Spinal cord (tissue), 9 donors: ENCODE measurements at regions not wholly inside any gene's neighbourhood (a gene's known extent, or its start where the extent isn't known, plus 50 kb on each side); places are given as distances from the start of the nearest gene placed in this dataset.
"Not testable (repeated sequence)": the region's sequence is repeated elsewhere in the genome, so short reads cannot be mapped to it uniquely, and the experiment has no call there.

Experiments
- DNase-seq, 6 donors: peaks; one replicate each; pipeline versions ENCODE4 v3.0.0 to v3.0.0-alpha.2; 2013 to 2015; ENCODE audit warnings: low spot score in 6 of 6, low read depth in 4 of 6
- H3K27ac ChIP-seq: one replicate; pipeline ENCODE4 v1.5.1; 2013; ENCODE audit warnings: low read depth, low read length, control low read depth
- H3K27me3 ChIP-seq: one replicate; pipeline ENCODE4 v1.6.1; 2013; ENCODE audit warnings: low read length; ENCODE audit not compliant: control insufficient read depth, insufficient read depth
- H3K36me3 ChIP-seq: one replicate; pipeline ENCODE4 v1.6.1; 2013; ENCODE audit warnings: low read length; ENCODE audit not compliant: control insufficient read depth, insufficient read depth
- H3K4me1 ChIP-seq: one replicate; pipeline ENCODE4 v1.6.1; 2013; ENCODE audit warnings: low read length; ENCODE audit not compliant: control insufficient read depth, insufficient read depth
- H3K4me3 ChIP-seq: one replicate; pipeline ENCODE4 v1.5.1; 2013; ENCODE audit warnings: low read depth, low read length, control low read depth
- H3K9me3 ChIP-seq: one replicate; pipeline ENCODE4 v1.6.1; 2013; ENCODE audit warnings: low read length; ENCODE audit not compliant: control insufficient read depth, insufficient read depth
- WGBS: methylation state at CpG from one replicate; pipeline ENCODE4 v1.1.5; 2013; ENCODE audit warnings: missing lambda C conversion rate; ENCODE audit not compliant: insufficient coverage; 5-methylcytosine and 5-hydroxymethylcytosine counted together
- donor health status: healthy.

DNA sequence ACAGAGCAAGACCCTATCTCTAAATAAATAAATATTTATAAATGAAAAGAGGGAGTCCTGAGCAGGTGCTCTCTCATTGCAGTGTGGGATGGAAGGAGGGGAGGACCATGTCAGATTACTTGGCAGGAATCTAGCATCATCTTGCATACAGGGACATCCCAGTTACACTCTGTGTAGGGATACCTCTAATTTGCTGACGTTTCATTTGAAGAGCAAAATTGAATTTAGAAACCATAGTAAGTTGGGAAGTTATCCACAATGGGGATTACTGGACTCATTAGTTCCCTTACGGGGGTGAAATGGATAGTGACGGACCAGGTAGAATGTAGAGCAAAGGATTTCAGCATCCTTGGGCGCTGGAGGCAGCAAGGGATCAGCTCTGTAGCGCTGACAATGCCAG, 52.1 kb downstream of the ARHGEF18 start:
- 100% methylated on average over 5 of the region's 5 CpGs for WGBS

DNA sequence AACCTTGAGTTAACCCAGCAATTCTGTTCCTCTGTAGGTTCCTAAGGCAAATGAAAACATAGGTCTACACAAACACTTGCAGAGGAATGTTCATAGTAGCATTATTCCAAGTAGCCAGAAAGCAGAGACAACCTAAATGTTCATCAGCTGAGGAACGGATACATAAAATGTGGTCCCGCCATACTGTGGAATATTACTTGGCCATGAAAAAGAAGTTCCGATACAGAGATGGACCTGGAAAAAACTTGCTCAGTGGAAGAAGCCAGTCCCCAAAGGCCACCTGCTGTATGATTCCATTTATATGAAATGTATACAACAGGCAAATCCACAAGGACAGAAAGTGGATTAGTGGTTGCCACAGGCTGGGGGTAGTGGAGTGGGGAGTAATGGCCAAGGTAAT, 53.0 kb downstream of the ARHGEF18 start:
- no peak overlapping the region for H3K4me3 ChIP-seq
- peaks cover 8% of the 10 kb centered on the region for H3K4me1 ChIP-seq
- no peak overlapping the region for H3K27ac ChIP-seq
- no peak for DNase-seq
- no peaks in the 10 kb centered on the region for H3K27me3 ChIP-seq
- H3K9me3 ChIP-seq, result no peaks in the 10 kb centered on the region
- H3K36me3 ChIP-seq, result peaks cover 11% of the 10 kb centered on the region
- WGBS, result 97% methylated on average over 3 of the region's 3 CpGs

More for the DNA sequence above, 52.1 kb downstream of the ARHGEF18 start:
- H3K9me3 ChIP-seq, result no peaks in the 10 kb centered on the region
- H3K36me3 ChIP-seq, result peaks cover 11% of the 10 kb centered on the region
- H3K4me1 ChIP-seq, result peaks cover 16% of the 10 kb centered on the region
- no peak overlapping the region for H3K4me3 ChIP-seq
- H3K27me3 ChIP-seq, result no peaks in the 10 kb centered on the region
- H3K27ac ChIP-seq, result no peak overlapping the region
- no peak for DNase-seq

DNA sequence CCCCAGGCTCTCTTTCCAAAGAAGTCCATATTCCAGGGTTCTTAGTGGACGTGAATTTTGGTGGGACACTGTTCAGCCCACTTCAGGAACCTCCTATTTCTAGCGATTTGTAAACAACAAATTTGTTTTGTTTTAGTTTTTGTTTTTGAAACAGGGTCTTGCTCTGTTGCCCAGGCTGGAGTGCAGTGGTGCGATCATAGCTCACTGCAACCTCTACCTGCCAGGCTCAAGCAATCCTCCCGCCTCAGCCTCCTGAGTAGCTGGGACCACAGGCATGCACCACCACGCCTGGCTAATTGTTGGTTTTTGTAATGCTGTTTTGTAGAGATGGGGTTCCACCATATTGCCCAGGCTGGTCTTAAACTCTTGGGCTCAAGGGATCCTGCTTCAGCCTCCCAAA, 56.7 kb downstream of the ARHGEF18 start:
- not testable (repeated sequence) for H3K4me1 ChIP-seq
- 100% methylated on average over 1 of the region's 5 CpGs for WGBS

DNA sequence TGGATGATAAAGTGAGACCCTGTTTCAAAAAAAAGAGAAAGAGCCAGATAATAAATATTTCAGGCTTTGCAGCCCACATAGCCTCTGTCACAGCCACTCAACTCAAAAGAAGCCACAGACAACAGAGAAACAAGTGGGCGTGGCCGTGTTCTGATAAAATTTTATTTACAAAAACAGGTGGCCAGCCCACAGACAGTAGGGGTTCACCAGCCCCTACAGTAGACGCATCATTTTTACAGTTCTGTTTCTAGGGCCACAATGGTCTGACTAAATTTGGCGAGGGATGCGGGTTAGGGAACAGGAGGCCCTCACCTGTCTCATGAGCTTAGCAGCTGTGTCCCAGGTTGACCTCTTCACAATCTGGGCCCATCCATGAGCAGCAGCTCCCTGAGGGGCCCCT, 59.5 kb downstream of the ARHGEF18 start:
- peaks cover 22% of the 10 kb centered on the region for H3K36me3 ChIP-seq
- no peaks in the 10 kb centered on the region for H3K9me3 ChIP-seq
- H3K27ac ChIP-seq, result no peak overlapping the region
- H3K4me1 ChIP-seq, result no peaks in the 10 kb centered on the region
- no peaks in the 10 kb centered on the region for H3K27me3 ChIP-seq
- no peak for DNase-seq
- 99% methylated on average over 5 of the region's 5 CpGs for WGBS
- H3K4me3 ChIP-seq, result no peak overlapping the region

More for the DNA sequence above, 56.7 kb downstream of the ARHGEF18 start:
- H3K27me3 ChIP-seq, H3K27ac ChIP-seq, DNase-seq, H3K4me3 ChIP-seq, H3K9me3 ChIP-seq: not testable (repeated sequence)
- peaks cover 12% of the 10 kb centered on the region for H3K36me3 ChIP-seq

DNA sequence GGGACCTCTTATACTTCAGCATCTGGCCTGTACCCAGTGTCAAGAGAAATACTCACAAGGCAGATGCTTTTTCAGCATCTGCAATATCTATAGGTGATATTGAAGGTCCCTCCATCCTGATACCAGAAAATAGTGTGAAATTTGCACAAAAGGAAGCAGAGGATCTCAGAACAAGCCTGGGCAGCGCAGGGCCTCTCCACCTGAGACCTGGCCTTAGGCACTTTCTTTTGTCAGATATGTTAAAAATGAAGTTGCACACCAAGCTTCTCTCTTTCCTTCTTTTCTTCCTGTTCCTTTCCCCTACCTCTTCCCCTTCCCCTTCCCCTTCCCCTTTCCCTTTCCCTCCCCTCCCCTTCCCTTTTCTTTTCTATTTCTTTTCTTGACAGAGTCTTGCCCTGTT, 62.2 kb downstream of the ARHGEF18 start:
- H3K27ac ChIP-seq, result no peak overlapping the region
- no peaks in the 10 kb centered on the region for H3K9me3 ChIP-seq
- peaks cover 19% of the 10 kb centered on the region for H3K36me3 ChIP-seq
- no peak for DNase-seq
- H3K4me3 ChIP-seq, result no peak overlapping the region
- H3K4me1 ChIP-seq, result no peaks in the 10 kb centered on the region
- no peaks in the 10 kb centered on the region for H3K27me3 ChIP-seq
- no CpG with 5 or more reads among the region's 1 CpG for WGBS

DNA sequence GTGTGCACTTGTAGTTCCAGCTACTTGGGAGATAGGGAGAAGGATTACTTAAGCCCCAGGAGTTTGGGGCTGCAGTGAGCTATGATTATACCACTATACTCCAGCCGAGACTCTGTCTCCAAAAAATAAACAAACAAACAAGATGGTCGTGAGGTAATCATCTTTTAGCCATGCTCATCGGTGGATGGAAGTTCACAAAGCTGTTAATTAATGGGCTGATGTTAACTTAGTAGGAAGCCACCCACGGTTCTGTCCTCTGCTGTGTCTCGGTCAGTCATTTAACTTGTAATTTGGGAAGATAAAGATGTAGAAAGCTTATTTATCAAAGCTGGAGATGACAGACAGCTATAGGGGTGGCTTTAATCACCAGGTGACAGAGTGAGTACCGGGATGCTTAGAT, 64.9 kb downstream of the ARHGEF18 start:
- no peak overlapping the region for H3K27ac ChIP-seq

DNA sequence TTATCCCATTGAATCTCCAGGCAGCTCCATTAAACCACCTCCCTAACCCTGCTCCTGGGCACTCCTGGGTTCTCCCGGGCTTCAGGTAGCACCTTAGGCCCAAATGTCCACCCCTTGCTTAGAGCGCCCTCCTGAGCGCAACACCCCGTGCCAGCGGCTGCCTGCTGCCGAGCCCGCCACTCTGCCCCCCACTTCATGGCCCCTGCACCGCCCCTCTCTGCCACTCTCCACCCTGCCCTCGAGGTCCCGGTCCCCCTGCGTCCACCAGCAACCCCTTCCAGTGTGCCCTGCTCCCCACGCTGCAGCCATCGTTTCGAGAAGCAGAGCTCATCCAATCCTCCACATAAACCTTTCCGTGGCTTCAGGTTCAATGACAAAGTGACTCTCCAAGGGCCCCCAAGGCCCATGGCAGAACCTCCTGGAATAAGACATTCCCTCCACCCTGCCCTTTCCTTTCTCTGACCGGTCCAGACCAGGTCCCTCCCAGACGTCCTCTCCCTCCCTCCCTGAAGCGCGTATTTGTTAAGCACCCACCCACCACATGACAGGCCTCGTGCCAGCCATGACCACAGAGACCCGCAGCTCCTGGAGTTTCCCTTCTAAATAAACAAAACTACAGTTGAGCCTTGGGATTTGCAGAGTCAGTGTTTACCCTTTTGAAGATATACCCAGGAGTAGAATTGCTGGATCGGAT, 66.6 kb downstream of the ARHGEF18 start:
- DNase-seq, result peak in 1 of 6 donors; percentile 32
- H3K27me3 ChIP-seq, result no peaks in the 10 kb centered on the region
- peaks cover 37% of the 10 kb centered on the region for H3K36me3 ChIP-seq
- no peak overlapping the region for H3K27ac ChIP-seq
- no peak overlapping the region for H3K4me3 ChIP-seq
- no peaks in the 10 kb centered on the region for H3K4me1 ChIP-seq
- no peaks in the 10 kb centered on the region for H3K9me3 ChIP-seq
- WGBS, result 71% methylated on average over 20 of the region's 22 CpGs

More for the DNA sequence above, 64.9 kb downstream of the ARHGEF18 start:
- 94% methylated on average over 5 of the region's 6 CpGs for WGBS
- Histone ChIP-seq H3K36me3 (peaks cover 25% of the 10 kb centered on the region), H3K9me3 (no peaks in the 10 kb centered on the region), H3K4me1 (no peaks in the 10 kb centered on the region), H3K4me3 (no peak overlapping the region), H3K27me3 (no peaks in the 10 kb centered on the region)
- DNase-seq, result no peak

DNA sequence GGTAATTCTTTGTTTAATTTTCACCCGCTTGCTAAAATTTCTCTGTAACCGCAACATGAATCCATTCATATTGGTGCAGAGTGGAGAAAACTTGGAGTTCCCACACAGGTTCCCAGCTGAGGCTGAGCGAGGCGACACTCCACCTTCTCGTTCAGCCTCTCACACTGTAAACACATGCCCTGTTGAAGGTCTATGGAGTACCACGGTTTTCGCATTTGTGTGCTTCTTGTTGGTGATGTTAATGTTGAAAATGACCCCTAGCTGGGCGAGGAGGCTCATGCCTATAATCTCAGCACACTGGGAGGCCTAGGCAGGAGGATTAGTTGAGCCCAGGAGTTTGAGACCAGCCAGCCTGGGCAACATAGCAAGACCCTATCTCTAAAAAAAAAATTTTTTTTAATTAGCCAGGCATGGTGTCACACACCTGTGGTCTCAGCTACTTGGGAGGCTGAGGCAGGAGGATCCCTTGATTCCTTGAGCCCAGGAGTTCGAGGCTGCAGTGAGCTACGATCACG, 67.2 kb downstream of the ARHGEF18 start:
- no CpG with 5 or more reads among the region's 11 CpGs for WGBS
- Histone ChIP-seq H3K4me3 (no peak overlapping the region), H3K36me3 (peaks cover 38% of the 10 kb centered on the region), H3K27me3 (no peaks in the 10 kb centered on the region), H3K4me1 (no peaks in the 10 kb centered on the region), H3K27ac (no peak overlapping the region), H3K9me3 (no peaks in the 10 kb centered on the region)
- no peak for DNase-seq

DNA sequence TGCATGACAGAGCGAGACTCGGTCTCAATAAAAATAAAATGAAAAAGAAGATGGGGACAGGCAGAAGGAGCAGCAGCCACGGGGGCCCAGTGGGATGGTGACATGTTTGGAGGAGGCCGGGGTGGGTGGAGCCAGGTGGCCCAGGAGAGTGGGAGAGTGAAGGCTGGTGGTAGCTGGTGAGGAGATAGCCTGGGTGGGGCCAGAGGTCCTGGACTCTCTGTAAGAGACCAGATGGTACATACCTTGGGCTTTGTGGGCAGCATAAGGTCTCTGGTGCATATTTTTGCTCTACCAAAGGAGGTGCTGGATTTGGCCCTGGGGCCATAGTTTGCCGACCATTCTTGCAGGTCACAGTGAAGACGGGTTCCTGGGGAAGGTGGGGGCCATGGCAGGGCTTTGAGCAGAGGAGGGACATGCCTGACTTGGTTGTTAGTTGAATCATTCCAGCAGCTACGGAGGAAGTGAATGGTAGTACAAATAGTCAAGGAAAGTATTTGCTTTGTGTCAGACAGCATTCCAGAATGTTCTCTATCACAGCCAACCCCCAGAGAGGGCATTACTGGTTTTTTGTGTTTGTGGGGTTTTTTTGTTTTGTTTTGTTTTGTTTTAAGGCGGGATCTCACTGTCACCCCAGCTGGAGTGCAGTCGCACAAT, 69.1 kb downstream of the ARHGEF18 start:
- Histone ChIP-seq H3K36me3 (peaks cover 42% of the 10 kb centered on the region), H3K27me3 (no peaks in the 10 kb centered on the region), H3K4me1 (no peaks in the 10 kb centered on the region), H3K27ac (no peak overlapping the region), H3K9me3 (no peaks in the 10 kb centered on the region), H3K4me3 (no peak overlapping the region)
- WGBS, result 84% methylated on average over 8 of the region's 9 CpGs
- DNase-seq, result no peak

DNA sequence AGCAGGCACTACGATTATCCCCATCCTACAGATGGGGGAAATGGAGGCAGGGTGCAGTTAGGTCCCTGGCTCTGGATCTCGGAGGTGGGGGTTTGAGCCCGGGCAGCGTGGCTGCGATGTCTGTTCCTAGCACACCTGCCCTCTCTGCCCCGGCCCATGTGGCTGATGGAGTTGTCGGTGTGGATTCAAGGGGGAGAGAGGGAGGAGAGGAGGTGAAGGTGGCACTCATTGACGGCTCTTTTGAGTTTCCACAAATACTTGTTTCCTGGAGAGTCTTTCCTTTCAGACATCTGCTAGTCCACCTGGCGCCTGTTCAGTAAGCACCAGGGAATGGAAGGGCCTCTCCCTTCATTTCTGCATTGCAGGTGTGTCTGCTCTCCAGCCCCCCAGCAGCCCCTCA, 69.9 kb downstream of the ARHGEF18 start:
- Histone ChIP-seq H3K4me3 (no peak overlapping the region), H3K27ac (no peak overlapping the region), H3K36me3 (peaks cover 43% of the 10 kb centered on the region), H3K4me1 (no peaks in the 10 kb centered on the region), H3K27me3 (no peaks in the 10 kb centered on the region), H3K9me3 (no peaks in the 10 kb centered on the region)
- 100% methylated on average over 5 of the region's 9 CpGs for WGBS
- no peak for DNase-seq
